Panc1 (cell line): ENCODE measurements at regions not wholly inside any gene's neighbourhood (a gene's known extent, or its start where the extent isn't known, plus 50 kb on each side); places are given as distances from the start of the nearest gene placed in this dataset.

ENCODE experiments used
- ATAC-seq: fragments of 200-7000 bp; cut with Tn5 transposase; 2 replicates; pipeline ENCODE4 v1.9.1; 2020; ENCODE audit warnings: mild to moderate bottlenecking, moderate library complexity
- BruUV-seq: library from RNA; stranded (reverse); fragments of 400-500 nt; replicated peaks from 2 replicates; lab custom pipeline; 2021; lab: Mats Ljungman, UMichigan
- CTCF ChIA-PET: fragments of 300-600 bp; sonication (Branson Sonifier 250); formaldehyde crosslinking; loops from one replicate; lab custom pipeline; 2022; ENCODE audit warnings: antibody characterized with exemption; lab: Charles Lee
- POLR2A ChIA-PET: fragments of 300-600 bp; sonication (Branson Sonifier 250); formaldehyde crosslinking; loops from one replicate; lab custom pipeline; 2022; ENCODE audit warnings: antibody characterized with exemption; lab: Charles Lee
- DNase-seq: peaks from one replicate; pipeline ENCODE4 v3.0.0-alpha.2; 2010; ENCODE audit warnings: low read depth, low spot score
- H3K27ac ChIP-seq: 2 replicates; pipeline ENCODE4 v1.5.1; 2011; ENCODE audit warnings: mild to moderate bottlenecking, low read length, inconsistent platforms
- H3K27me3 ChIP-seq: fragments of 200-500 bp; sonication (Bioruptor generic); 2 replicates; pipeline ENCODE4 v1.6.0; 2014; ENCODE audit warnings: low read length, inconsistent platforms; ENCODE audit not compliant: control insufficient read depth, insufficient read depth
- H3K36me3 ChIP-seq: fragments of 200-500 bp; sonication (Bioruptor generic); 2 replicates; pipeline ENCODE4 v1.5.1; 2014; ENCODE audit warnings: inconsistent platforms, mild to moderate bottlenecking, low read length, moderate library complexity; ENCODE audit not compliant: control insufficient read depth, insufficient read depth
- H3K4me1 ChIP-seq: 2 replicates; pipeline ENCODE4 v1.5.1; 2011; ENCODE audit warnings: inconsistent platforms, mild to moderate bottlenecking, low read length, moderate library complexity; ENCODE audit not compliant: control insufficient read depth, insufficient read depth
- H3K4me3 ChIP-seq, 2 experiments: 2 replicates each; pipeline ENCODE4 v1.5.1; 2011 to 2012; ENCODE audit warnings: low read depth in 2 of 2, low read length in 2 of 2, mild to moderate bottlenecking in 2 of 2, inconsistent platforms in 1 of 2, moderate library complexity in 1 of 2
- H3K9me3 ChIP-seq: fragments of 200-500 bp; sonication (Bioruptor generic); 2 replicates; pipeline ENCODE4 v1.5.1; 2014; ENCODE audit warnings: low read depth, mild to moderate bottlenecking, inconsistent platforms, low read length, moderate library complexity; ENCODE audit not compliant: control insufficient read depth, insufficient read depth
- CTCF ChIP-seq: fragments of 450-650 bp; IDR thresholded peaks from 2 replicates; pipeline ENCODE4 v1.5.1; 2017; ENCODE audit warnings: mild to moderate bottlenecking
- POLR2AphosphoS5 ChIP-seq: IDR thresholded peaks from 2 replicates; pipeline ENCODE4 v1.6.1; 2012; ENCODE audit warnings: mild to moderate bottlenecking, low read depth, low read length, moderate library complexity
- REST ChIP-seq, 2 experiments: IDR thresholded peaks; 2 replicates each; pipeline ENCODE4 v1.6.1; 2011 to 2012; ENCODE audit warnings: low read depth in 2 of 2, control low read depth in 1 of 2, low read length in 1 of 2, mild to moderate bottlenecking in 1 of 2, moderate library complexity in 1 of 2; ENCODE audit not compliant: insufficient read depth in 1 of 2
- SIN3A ChIP-seq: IDR thresholded peaks from 2 replicates; pipeline ENCODE4 v1.6.1; 2012; ENCODE audit warnings: low read depth, mild to moderate bottlenecking, low read length, moderate library complexity, borderline replicate concordance; ENCODE audit not compliant: insufficient read depth
- TCF7L2 ChIP-seq: IDR thresholded peaks from 2 replicates; pipeline ENCODE4 v1.6.1; 2011; ENCODE audit warnings: mild to moderate bottlenecking, low read depth, low read length, inconsistent platforms
- in situ Hi-C: cut with HindIII; loops from 2 replicates; pipeline ENCODE4 v1.10.0; 2016; ENCODE audit warnings: low sequenced_read_pairs, low pct_unique_long_range_greater_than_20kb
- intact Hi-C: fragments of 100-400 bp; cut with micrococcal nuclease; formaldehyde crosslinking; loops from one replicate; pipeline ENCODE4 v1.10.0; 2022; ENCODE audit not compliant: unreplicated experiment

GRCh38 chr12:114764510-114764909, 80.5 kb upstream of the TBX3 start:
- POLR2A ChIA-PET = no interaction called here
- TF ChIP-seq TCF7L2 (no peak), SIN3A (no peak), CTCF (no peak), POLR2AphosphoS5 (no peak), REST (IDR thresholded peaks at IDR 0.05; ENCODE audit: insufficient read depth in 1 of 2, low read depth in 2 of 2, low read length in 1 of 2) (no peak)
- CTCF ChIA-PET = no interaction called here
- in situ Hi-C loops = no loop called here
- H3K27ac ChIP-seq = no peak overlapping the region
- no peak for DNase-seq
- H3K36me3 ChIP-seq = no peaks in the 10 kb centered on the region
- BruUV-seq = no TSS peak
- H3K4me3 ChIP-seq = no peak overlapping the region
- H3K9me3 ChIP-seq = no peaks in the 10 kb centered on the region
- intact Hi-C loops = no loop called here
- ATAC-seq = no peak
- H3K27me3 ChIP-seq = no peaks in the 10 kb centered on the region
- H3K4me1 ChIP-seq = no peaks in the 10 kb centered on the region

- DNase-seq = no peak
- no peaks in the 10 kb centered on the region for H3K27me3 ChIP-seq
- CTCF ChIA-PET = no interaction called here
- TF ChIP-seq TCF7L2 (no peak), SIN3A (no peak), CTCF (no peak), REST (IDR thresholded peaks at IDR 0.05; ENCODE audit: insufficient read depth in 1 of 2, low read depth in 2 of 2, low read length in 1 of 2) (no peak), POLR2AphosphoS5 (no peak)
- POLR2A ChIA-PET = interaction anchor here (0.6 kb wide), 1 partner anchor 201 kb away, joined by 3 read pairs; no protein-coding TSS in a partner anchor
- no peaks in the 10 kb centered on the region for H3K4me1 ChIP-seq
- H3K36me3 ChIP-seq = no peaks in the 10 kb centered on the region
- H3K9me3 ChIP-seq = no peaks in the 10 kb centered on the region
- no peak for ATAC-seq
- H3K4me3 ChIP-seq = no peak overlapping the region
- intact Hi-C loops (no loop called here), in situ Hi-C loops (no loop called here)
- BruUV-seq = no TSS peak
- no peak overlapping the region for H3K27ac ChIP-seq
Measured at GRCh38 chr12:114762490-114763110, 78.6 kb upstream of the TBX3 start.
